IPS-NIHi7 (cell line): ENCODE measurements at regions not wholly inside any gene's neighbourhood (a gene's known extent, or its start where the extent isn't known, plus 50 kb on each side); places are given as distances from the start of the nearest gene placed in this dataset.
"Not testable (repeated sequence)": the region's sequence is repeated elsewhere in the genome, so short reads cannot be mapped to it uniquely, and the experiment has no call there.

Source experiments
- DNase-seq: peaks from one replicate; pipeline ENCODE4 v3.0.0; 2012; ENCODE audit warnings: mixed read lengths; ENCODE audit errors: extremely low spot score

GRCh38 chr6:14389776-14390175 is 272.2 kb downstream of the CD83 start:
- not testable (repeated sequence) for DNase-seq

GRCh38 chr6:14390805-14391204 is 273.2 kb downstream of the CD83 start:
- no peak for DNase-seq

- no peak for DNase-seq
Observed at GRCh38 chr6:14393910-14394309, 276.3 kb downstream of the CD83 start.

GRCh38 chr6:14396392-14396791 is 278.8 kb downstream of the CD83 start:
- DNase-seq: no peak

GRCh38 chr6:14396826-14397517 is 279.4 kb downstream of the CD83 start:
- DNase-seq: peak; percentile 93

GRCh38 chr6:14397518-14397901 is 279.9 kb downstream of the CD83 start:
- DNase-seq: no peak

GRCh38 chr6:14398953-14399352 is 281.4 kb downstream of the CD83 start:
- no peak for DNase-seq

GRCh38 chr6:14399635-14400034 is 282.1 kb downstream of the CD83 start:
- DNase-seq: no peak

GRCh38 chr6:14401246-14401645 is 283.7 kb downstream of the CD83 start:
- no peak for DNase-seq

GRCh38 chr6:14406614-14407331 is 289.2 kb downstream of the CD83 start:
- no peak for DNase-seq

GRCh38 chr6:14408446-14408845 is 290.9 kb downstream of the CD83 start:
- DNase-seq: no peak

- DNase-seq: no peak
Observed at GRCh38 chr6:14412026-14412425, 294.5 kb downstream of the CD83 start.

- DNase-seq: no peak
Observed at GRCh38 chr6:14415452-14415851, 297.9 kb downstream of the CD83 start.

- DNase-seq: no peak
Observed at GRCh38 chr6:14417377-14417776, 299.8 kb downstream of the CD83 start.

GRCh38 chr6:14419224-14419623 is 301.7 kb downstream of the CD83 start:
- DNase-seq: not testable (repeated sequence)

- DNase-seq: no peak
Observed at GRCh38 chr6:14422061-14422460, 304.5 kb downstream of the CD83 start.

- no peak for DNase-seq
Observed at GRCh38 chr6:14422917-14423316, 305.3 kb downstream of the CD83 start.

- no peak for DNase-seq
Observed at GRCh38 chr6:14423330-14423729, 305.8 kb downstream of the CD83 start.

- DNase-seq: no peak
Observed at GRCh38 chr6:14423955-14424354, 306.4 kb downstream of the CD83 start.

- no peak for DNase-seq
Observed at GRCh38 chr6:14425805-14426204, 308.2 kb downstream of the CD83 start.

GRCh38 chr6:14426281-14426680 is 308.7 kb downstream of the CD83 start:
- no peak for DNase-seq

GRCh38 chr6:14428269-14428668 is 310.7 kb downstream of the CD83 start:
- no peak for DNase-seq

- peak; percentile 32 for DNase-seq
Observed at GRCh38 chr6:14429396-14429795, 311.8 kb downstream of the CD83 start.
